Esophagus muscularis mucosa (tissue), 4 donors: ENCODE measurements at regions not wholly inside any gene's neighbourhood (a gene's known extent, or its start where the extent isn't known, plus 50 kb on each side); places are given as distances from the start of the nearest gene placed in this dataset.

Experiments
- DNase-seq: peaks from one replicate; pipeline ENCODE4 v3.0.0-alpha.2; 2017; ENCODE audit errors: extremely low spot score
- H3K27ac ChIP-seq, 4 donors: fragments of 200-600 bp; sonication (generic); replicated peaks in 1 of 4; 1 replicate in 3 of 4; 2 replicates in 1 of 4; pipeline ENCODE4 v1.5.1; 2016 to 2019; ENCODE audit warnings: mild to moderate bottlenecking in 1 of 4
- H3K27me3 ChIP-seq, 4 donors: fragments of 200-600 bp; sonication (generic); one replicate each; pipeline versions ENCODE4 v1.5.1 to v1.6.0; 2016 to 2019
- H3K36me3 ChIP-seq, 4 donors: fragments of 200-600 bp; sonication (generic); one replicate each; pipeline ENCODE4 v1.5.1; 2016 to 2019
- H3K4me1 ChIP-seq, 4 donors: fragments of 200-600 bp; sonication (generic); one replicate each; pipeline ENCODE4 v1.5.1; 2016 to 2019
- H3K4me3 ChIP-seq, 4 donors: fragments of 200-600 bp; sonication (generic); 1 replicate in 2 of 4; 2 replicates in 2 of 4; pipeline ENCODE4 v1.5.1; 2016 to 2019; ENCODE audit warnings: mild to moderate bottlenecking in 4 of 4, moderate library complexity in 1 of 4
- H3K9me3 ChIP-seq, 4 donors: fragments of 200-600 bp; sonication (generic); 1 replicate in 3 of 4; 2 replicates in 1 of 4; pipeline ENCODE4 v1.5.1; 2016 to 2019
- EP300 ChIP-seq: sonication (generic); formaldehyde crosslinking; IDR thresholded peaks from one replicate; pipeline ENCODE4 v1.6.1; 2017; ENCODE audit warnings: antibody characterized with exemption
- POLR2A ChIP-seq: fragments of 450-650 bp; IDR thresholded peaks from one replicate; pipeline ENCODE4 v1.6.1; 2017; ENCODE audit warnings: antibody characterized with exemption, moderate library complexity, mild to moderate bottlenecking, low read depth
- POLR2AphosphoS5 ChIP-seq, 2 donors: sonication (generic); formaldehyde crosslinking; IDR thresholded peaks; one replicate each; pipeline ENCODE4 v1.6.1; 2017; ENCODE audit warnings: antibody characterized with exemption in 2 of 2
- WGBS: methylation state at CpG from one replicate; pipeline ENCODE4 v1.1.5; 2018; 5-methylcytosine and 5-hydroxymethylcytosine counted together
- intact Hi-C: fragments of 100-400 bp; cut with DNase I; formaldehyde crosslinking; loops from one replicate; pipeline ENCODE4 v1.15.1; 2023
- TF ChIP-seq, protein P1 (sequence below), 3 experiments: fragments of 200-600 bp in 2 of 3; fragments of 450-650 bp in 1 of 3; sonication (generic) in 2 of 3; IDR thresholded peaks; one replicate each; pipeline ENCODE4 v1.5.1; 2017 to 2019; ENCODE audit warnings: antibody characterized with exemption in 3 of 3, mild to moderate bottlenecking in 2 of 3, moderate library complexity in 1 of 3

DNA sequence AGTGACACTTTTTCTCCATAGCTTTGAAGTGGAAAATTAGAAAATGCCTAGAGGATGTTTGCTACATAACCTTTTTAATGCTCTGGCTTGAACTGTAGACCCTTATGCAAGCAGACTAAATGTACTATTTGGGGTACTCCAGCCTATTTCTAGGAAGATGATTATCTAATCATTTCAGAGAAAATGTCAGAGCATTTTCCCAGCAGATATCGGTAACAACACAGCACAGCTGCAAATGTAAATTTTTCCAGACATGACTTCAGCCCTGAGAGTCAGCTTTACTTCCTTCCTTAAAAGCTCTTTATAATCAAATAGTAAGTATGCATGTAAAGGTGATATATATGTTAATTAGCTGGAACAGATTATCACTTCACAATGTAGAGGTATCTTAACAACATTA, 1647.1 kb downstream of the SUCLG1 start:
- Histone ChIP-seq H3K36me3 (no peaks in the 10 kb centered on the region), H3K9me3 (no peaks in the 10 kb centered on the region), H3K27ac (no peak overlapping the region), H3K4me3 (no peak overlapping the region), H3K4me1 (no peaks in the 10 kb centered on the region), H3K27me3 (no peaks in the 10 kb centered on the region)
- WGBS, result 29% methylated on average over 1 of the region's 1 CpG
- TF ChIP-seq POLR2A (no peak), EP300 (no peak), POLR2AphosphoS5 (IDR thresholded peaks at IDR 0.05) (no peak)
- TF ChIP-seq, protein P1, sequence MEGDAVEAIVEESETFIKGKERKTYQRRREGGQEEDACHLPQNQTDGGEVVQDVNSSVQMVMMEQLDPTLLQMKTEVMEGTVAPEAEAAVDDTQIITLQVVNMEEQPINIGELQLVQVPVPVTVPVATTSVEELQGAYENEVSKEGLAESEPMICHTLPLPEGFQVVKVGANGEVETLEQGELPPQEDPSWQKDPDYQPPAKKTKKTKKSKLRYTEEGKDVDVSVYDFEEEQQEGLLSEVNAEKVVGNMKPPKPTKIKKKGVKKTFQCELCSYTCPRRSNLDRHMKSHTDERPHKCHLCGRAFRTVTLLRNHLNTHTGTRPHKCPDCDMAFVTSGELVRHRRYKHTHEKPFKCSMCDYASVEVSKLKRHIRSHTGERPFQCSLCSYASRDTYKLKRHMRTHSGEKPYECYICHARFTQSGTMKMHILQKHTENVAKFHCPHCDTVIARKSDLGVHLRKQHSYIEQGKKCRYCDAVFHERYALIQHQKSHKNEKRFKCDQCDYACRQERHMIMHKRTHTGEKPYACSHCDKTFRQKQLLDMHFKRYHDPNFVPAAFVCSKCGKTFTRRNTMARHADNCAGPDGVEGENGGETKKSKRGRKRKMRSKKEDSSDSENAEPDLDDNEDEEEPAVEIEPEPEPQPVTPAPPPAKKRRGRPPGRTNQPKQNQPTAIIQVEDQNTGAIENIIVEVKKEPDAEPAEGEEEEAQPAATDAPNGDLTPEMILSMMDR (IDR thresholded peaks at IDR 0.05), result no peak
- DNase-seq, result no peak
- intact Hi-C loops, result no loop called here

DNA sequence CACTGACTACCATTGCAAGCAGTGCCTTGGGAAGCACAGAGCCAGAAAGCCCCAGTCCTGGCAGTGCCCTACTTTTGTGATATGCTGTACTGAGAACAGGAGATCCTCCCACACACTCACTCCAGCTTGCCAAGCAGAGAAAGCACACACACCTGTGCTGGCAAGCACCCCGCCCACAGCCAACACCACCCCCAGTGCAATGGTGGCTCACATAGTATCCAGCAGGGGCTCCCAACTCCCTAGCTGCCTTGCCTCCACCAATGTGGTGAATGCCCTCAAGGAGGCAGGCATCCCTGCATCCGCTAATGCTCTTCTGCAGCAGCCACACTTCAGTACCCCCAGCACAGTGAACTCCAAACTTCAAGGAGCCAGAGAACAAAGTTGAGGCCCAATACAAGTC, 1655.8 kb downstream of the SUCLG1 start:
- intact Hi-C loops, result no loop called here
- H3K4me3 ChIP-seq, result no peak overlapping the region
- no peaks in the 10 kb centered on the region for H3K4me1 ChIP-seq
- no peak for DNase-seq
- H3K27ac ChIP-seq, result no peak overlapping the region
- H3K27me3 ChIP-seq, result no peaks in the 10 kb centered on the region
- WGBS, result 90% methylated on average over 2 of the region's 2 CpGs
- TF ChIP-seq POLR2AphosphoS5 (IDR thresholded peaks at IDR 0.05), result no peak
- no peak for TF ChIP-seq POLR2A
- TF ChIP-seq, protein P1 (IDR thresholded peaks at IDR 0.05), result no peak
- TF ChIP-seq EP300, result no peak
- H3K9me3 ChIP-seq, result peaks cover 0 to 39% (median 26%) of the 10 kb centered on the region in 4 donors
- no peaks in the 10 kb centered on the region for H3K36me3 ChIP-seq

DNA sequence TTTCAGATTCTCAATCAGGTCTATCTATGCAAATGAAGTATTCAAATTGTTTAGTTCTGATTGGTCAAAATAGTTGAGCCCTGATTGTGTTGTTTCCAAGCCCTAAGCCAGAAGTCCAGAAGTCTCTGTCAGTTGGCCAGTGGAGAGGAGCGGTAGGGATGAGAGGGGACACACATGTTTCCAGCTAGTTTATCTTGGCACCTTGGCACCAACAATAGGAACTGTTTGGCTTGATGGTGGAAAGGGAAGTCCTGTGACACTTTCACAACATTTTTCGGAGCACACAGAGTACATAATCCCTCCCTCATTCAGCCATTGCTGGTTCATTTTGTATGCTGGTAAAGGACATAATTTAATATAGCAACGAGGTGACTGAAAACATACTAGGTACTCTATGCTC, 1661.6 kb downstream of the SUCLG1 start:
- H3K9me3 ChIP-seq, result peaks cover 0 to 2% (median 0%) of the 10 kb centered on the region in 4 donors
- H3K36me3 ChIP-seq, result no peaks in the 10 kb centered on the region
- peak in 1 of 2 donors; percentile 15 for TF ChIP-seq POLR2AphosphoS5 (IDR thresholded peaks at IDR 0.05)
- TF ChIP-seq EP300, result no peak
- intact Hi-C loops, result no loop called here
- H3K27me3 ChIP-seq, result no peaks in the 10 kb centered on the region
- no peak overlapping the region for H3K4me3 ChIP-seq
- DNase-seq, result no peak
- H3K27ac ChIP-seq, result peak overlapping the region; percentile 13 to 60 (median 50)
- 88% methylated on average over 3 of the region's 3 CpGs for WGBS
- H3K4me1 ChIP-seq, result peaks cover 0 to 48% (median 18%) of the 10 kb centered on the region in 4 donors

DNA sequence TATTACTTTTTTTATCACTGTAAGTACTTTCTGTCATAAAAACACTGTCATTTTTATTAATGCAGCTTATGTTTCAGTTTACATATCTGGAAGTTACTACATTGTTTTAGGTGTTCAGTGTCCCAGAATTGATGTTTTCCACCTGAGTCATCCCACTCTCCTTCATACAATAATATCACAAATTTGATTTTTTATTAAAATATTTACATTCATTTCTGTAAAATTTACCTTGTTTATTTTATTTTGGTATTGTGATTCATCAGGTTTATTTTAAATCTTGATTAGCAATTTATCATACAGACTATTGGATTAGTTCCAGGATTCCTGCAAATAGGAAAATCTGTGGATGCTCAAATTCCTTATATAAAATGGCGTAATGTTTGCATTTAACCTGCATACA, 1662.9 kb downstream of the SUCLG1 start:
- Histone ChIP-seq H3K4me3 (no peak overlapping the region), H3K27me3 (no peaks in the 10 kb centered on the region), H3K27ac (peak overlapping the region; percentile 40 to 62 (median 51)), H3K4me1 (peaks cover 0 to 49% (median 18%) of the 10 kb centered on the region in 4 donors), H3K36me3 (no peaks in the 10 kb centered on the region), H3K9me3 (no peaks in the 10 kb centered on the region)
- intact Hi-C loops, result no loop called here
- TF ChIP-seq EP300 (no peak), POLR2AphosphoS5 (IDR thresholded peaks at IDR 0.05) (peak in 1 of 2 donors; percentile 16), POLR2A (no peak)
- DNase-seq, result no peak
- 40% methylated on average over 1 of the region's 1 CpG for WGBS

DNA sequence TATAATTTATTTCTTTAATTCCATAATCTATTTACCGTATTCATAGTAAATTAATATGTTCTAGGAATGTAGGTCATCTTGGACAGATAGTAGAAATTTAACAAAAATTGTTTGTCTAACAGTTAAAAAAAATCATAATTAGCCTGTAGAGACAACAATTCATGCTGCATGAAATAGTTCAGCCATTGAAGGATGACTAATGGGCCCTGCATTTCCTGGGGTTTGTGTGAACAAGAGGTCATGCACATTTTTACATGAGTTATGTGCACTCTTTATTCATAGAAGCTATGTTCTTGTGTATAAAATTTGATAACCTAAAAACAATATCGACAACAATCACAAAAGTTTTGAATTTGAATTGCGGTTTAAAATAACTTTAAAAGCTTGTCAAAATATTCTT, 1663.6 kb downstream of the SUCLG1 start:
- no peak for DNase-seq
- Histone ChIP-seq H3K36me3 (no peaks in the 10 kb centered on the region), H3K4me3 (no peak overlapping the region), H3K27ac (peak overlapping the region; percentile 42 to 62 (median 56)), H3K27me3 (no peaks in the 10 kb centered on the region), H3K4me1 (peaks cover 0 to 54% (median 21%) of the 10 kb centered on the region in 4 donors), H3K9me3 (no peaks in the 10 kb centered on the region)
- WGBS, result 41% methylated on average over 3 of the region's 3 CpGs
- no peak for TF ChIP-seq POLR2A
- TF ChIP-seq, protein P1 (IDR thresholded peaks at IDR 0.05), result no peak
- TF ChIP-seq POLR2AphosphoS5 (IDR thresholded peaks at IDR 0.05), result no peak
- no peak for TF ChIP-seq EP300
- intact Hi-C loops, result no loop called here
